ENCODE measurements at regions not wholly inside any gene's neighbourhood (a gene's known extent, or its start where the extent isn't known, plus 50 kb on each side); places are given as distances from the start of the nearest gene placed in this dataset.

DNA sequence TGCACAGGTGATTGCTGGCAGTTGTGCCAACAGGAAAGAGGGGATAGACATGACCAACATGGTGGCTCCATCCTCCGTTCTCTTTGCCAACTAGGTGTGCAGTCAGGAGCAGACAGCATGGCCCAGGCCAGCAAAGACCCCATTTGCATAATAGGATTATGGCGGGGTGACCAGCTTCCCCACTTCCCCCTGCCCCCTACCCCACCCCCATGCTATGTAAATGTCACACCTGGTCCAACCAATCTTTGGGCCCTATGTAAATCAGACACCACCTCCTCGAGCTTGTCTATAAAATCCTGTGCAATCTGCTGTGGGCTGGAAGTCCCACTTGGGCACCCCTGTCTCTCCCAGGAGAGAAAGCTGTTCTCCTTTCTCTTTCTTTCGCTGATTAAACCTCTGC is 146.0 kb downstream of the SLC30A10 start:
- in situ Hi-C loops (cut with HindIII; ENCODE audit: extremely low pct_ligation_motif_present, low pct_unique_long_range_greater_than_20kb) = no loop called here
- FAIRE-seq = no peak
- no peak for DNase-seq (ENCODE audit: low spot score)
- WGBS (ENCODE audit: low lambda C conversion rate) = 2% methylated on average over 2 of the region's 4 CpGs
- Histone ChIP-seq H4K20me1 (ENCODE audit: insufficient read depth, low read length) (no peaks in the 10 kb centered on the region), H3K9me3 (ENCODE audit: low read length) (no peaks in the 10 kb centered on the region), H2AFZ (ENCODE audit: low read length) (no peak overlapping the region), H3K4me1 (ENCODE audit: insufficient read depth, low read length) (no peaks in the 10 kb centered on the region), H3K4me2 (ENCODE audit: low read depth, low read length) (no peak overlapping the region), H3K79me2 (ENCODE audit: insufficient read depth, low read length) (no peaks in the 10 kb centered on the region), H3K27ac (ENCODE audit: extremely low read length, insufficient read depth, low read length) (no peak overlapping the region), H3K27me3 (ENCODE audit: control insufficient read depth in 1 of 2, insufficient read depth in 2 of 2, low read length in 2 of 2) (no peaks in the 10 kb centered on the region), H3K4me3 (replicated peaks in 1 of 3; ENCODE audit: insufficient read depth in 1 of 3, low read depth in 2 of 3, low read length in 3 of 3) (no peak overlapping the region), H3K9ac (ENCODE audit: insufficient read depth, low read depth, low read length) (no peak overlapping the region), H3K36me3 (replicated peaks in 1 of 2; ENCODE audit: control insufficient read depth in 1 of 2, insufficient read depth in 2 of 2, low read length in 2 of 2) (no peaks in the 10 kb centered on the region)
- ChIA-PET CTCF (ENCODE audit: low intra/inter-chr PET ratio, low total read pairs) (no interaction called here), POLR2A (no interaction called here)
- ATAC-seq = no peak
- no peak for TF ChIP-seq ZNF282 (IDR thresholded peaks at IDR 0.05; ENCODE audit: partially characterized antibody)
- TF ChIP-seq ZNF446 (CRISPR knock-in tag; IDR thresholded peaks at IDR 0.05) = no peak
- no peak for TF ChIP-seq FOXA1 (IDR thresholded peaks at IDR 0.05)
- no peak for TF ChIP-seq FOXA1 (CRISPR knock-in tag; IDR thresholded peaks at IDR 0.05)
- no peak for TF ChIP-seq TCF7 (IDR thresholded peaks at IDR 0.05; ENCODE audit: low read depth)
- TF ChIP-seq HNRNPK (IDR thresholded peaks at IDR 0.05; ENCODE audit: low read depth, low read length, poor library complexity, severe bottlenecking) = no peak
- no peak for TF ChIP-seq MZF1 (CRISPR knock-in tag; IDR thresholded peaks at IDR 0.05; ENCODE audit: borderline replicate concordance)
- TF ChIP-seq JUNB (CRISPR knock-in tag; IDR thresholded peaks at IDR 0.05; ENCODE audit: borderline replicate concordance) = no peak
- no peak for TF ChIP-seq ZNF383 (CRISPR knock-in tag; IDR thresholded peaks at IDR 0.05; ENCODE audit: borderline replicate concordance)
- TF ChIP-seq ARNT2 (CRISPR knock-in tag; IDR thresholded peaks at IDR 0.05; ENCODE audit: low read depth) = no peak
- TF ChIP-seq ZKSCAN5 (CRISPR knock-in tag; IDR thresholded peaks at IDR 0.05) = no peak
- TF ChIP-seq, protein P1, sequence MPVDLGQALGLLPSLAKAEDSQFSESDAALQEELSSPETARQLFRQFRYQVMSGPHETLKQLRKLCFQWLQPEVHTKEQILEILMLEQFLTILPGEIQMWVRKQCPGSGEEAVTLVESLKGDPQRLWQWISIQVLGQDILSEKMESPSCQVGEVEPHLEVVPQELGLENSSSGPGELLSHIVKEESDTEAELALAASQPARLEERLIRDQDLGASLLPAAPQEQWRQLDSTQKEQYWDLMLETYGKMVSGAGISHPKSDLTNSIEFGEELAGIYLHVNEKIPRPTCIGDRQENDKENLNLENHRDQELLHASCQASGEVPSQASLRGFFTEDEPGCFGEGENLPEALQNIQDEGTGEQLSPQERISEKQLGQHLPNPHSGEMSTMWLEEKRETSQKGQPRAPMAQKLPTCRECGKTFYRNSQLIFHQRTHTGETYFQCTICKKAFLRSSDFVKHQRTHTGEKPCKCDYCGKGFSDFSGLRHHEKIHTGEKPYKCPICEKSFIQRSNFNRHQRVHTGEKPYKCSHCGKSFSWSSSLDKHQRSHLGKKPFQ (CRISPR knock-in tag; IDR thresholded peaks at IDR 0.05; ENCODE audit: insufficient replicate concordance) = no peak
- TF ChIP-seq ISX (CRISPR knock-in tag; conservative IDR thresholded peaks at IDR 0.05) = no peak
- BruUV-seq (replicated peaks) = no TSS peak
- intact Hi-C loops (cut with micrococcal nuclease; ENCODE audit: unreplicated experiment) = no loop called here

All from HepG2 (cell line).